GM12878 (cell line): ENCODE measurements at regions not wholly inside any gene's neighbourhood (a gene's known extent, or its start where the extent isn't known, plus 50 kb on each side); places are given as distances from the start of the nearest gene placed in this dataset.

Experiments used
- ATAC-seq: fragments of 200-7000 bp; cut with Tn5 transposase; 3 replicates; pipeline ENCODE4 v1.9.1; 2020; ENCODE audit warnings: mild to moderate bottlenecking, moderate library complexity
- BruUV-seq: library from RNA; stranded (reverse); fragments of 400-500 nt; replicated peaks from 2 replicates; lab custom pipeline; 2021; lab: Mats Ljungman, UMichigan
- CTCF ChIA-PET: fragments of 300-600 bp; sonication (Branson Sonifier 250); formaldehyde crosslinking; extraction: SDS; loops from one replicate; lab custom pipeline; 2021; ENCODE audit warnings: inconsistent platforms; lab: Yijun Ruan, JAX
- POLR2A ChIA-PET: fragments of 350-600 bp; formaldehyde crosslinking; extraction: SDS; loops from one replicate; lab custom pipeline; 2021; ENCODE audit warnings: inconsistent platforms; lab: Charles Lee
- RAD21 ChIA-PET: fragments of 300-600 bp; sonication (Branson Sonifier 250); formaldehyde crosslinking; loops from one replicate; lab custom pipeline; 2023; ENCODE audit warnings: antibody characterized with exemption; ENCODE audit not compliant: unreplicated experiment; lab: Charles Lee
- SMC1A ChIA-PET: fragments of 300-600 bp; sonication (Branson Sonifier 250); formaldehyde crosslinking; loops from one replicate; lab custom pipeline; 2023; ENCODE audit not compliant: unreplicated experiment, uncharacterized antibody; lab: Charles Lee
- DNase-seq: peaks from one replicate; pipeline ENCODE4 v3.0.0-alpha.2; 2011; ENCODE audit warnings: low read depth, low spot score
- FAIRE-seq: peaks from 3 replicates; lab custom pipeline; 2011; peaks lifted over from hg19 to GRCh38; lab: Jason Lieb, UNC
- H2AFZ ChIP-seq: 2 replicates; pipeline ENCODE4 v1.6.0; 2011; ENCODE audit warnings: low read depth, low read length, control low read depth; ENCODE audit not compliant: control insufficient read depth
- H3K27ac ChIP-seq: 2 replicates; pipeline ENCODE4 v1.5.1; 2011; ENCODE audit warnings: control low read depth; ENCODE audit not compliant: control insufficient read depth, insufficient read depth
- H3K27me3 ChIP-seq, 2 experiments: replicated peaks in 1 of 2; 2 replicates each; pipeline versions ENCODE4 v1.6.0 to v1.6.1; 2011; ENCODE audit warnings: low read length in 1 of 2; ENCODE audit not compliant: control insufficient read depth in 2 of 2, insufficient read depth in 2 of 2
- H3K36me3 ChIP-seq, 2 experiments: 2 replicates each; pipeline ENCODE4 v1.5.1; 2011; ENCODE audit warnings: low read length in 1 of 2; ENCODE audit not compliant: control insufficient read depth in 2 of 2, insufficient read depth in 2 of 2
- H3K4me1 ChIP-seq: 2 replicates; pipeline ENCODE4 v1.6.1; 2011; ENCODE audit warnings: mild to moderate bottlenecking, low read length, moderate library complexity, mixed read lengths; ENCODE audit not compliant: control insufficient read depth, insufficient read depth
- H3K4me2 ChIP-seq: 2 replicates; pipeline ENCODE4 v1.6.0; 2011; ENCODE audit warnings: control low read depth; ENCODE audit not compliant: control insufficient read depth, insufficient read depth
- H3K4me3 ChIP-seq: fragments of 200-600 bp; sonication (generic); 2 replicates; pipeline ENCODE4 v1.5.1; 2016
- H3K79me2 ChIP-seq: 2 replicates; pipeline ENCODE4 v1.6.0; 2011; ENCODE audit warnings: low read length; ENCODE audit not compliant: control insufficient read depth, insufficient read depth
- H3K9ac ChIP-seq: 2 replicates; pipeline ENCODE4 v1.8.0; 2011; ENCODE audit warnings: low read length, control low read depth, mixed read lengths; ENCODE audit not compliant: control insufficient read depth, insufficient read depth
- H3K9me3 ChIP-seq: replicated peaks from 3 replicates; pipeline ENCODE4 v1.5.1; 2011; ENCODE audit warnings: mild to moderate bottlenecking, low read length; ENCODE audit not compliant: control insufficient read depth, insufficient read depth
- H4K20me1 ChIP-seq: 2 replicates; pipeline ENCODE4 v1.6.0; 2011; ENCODE audit not compliant: control insufficient read depth, insufficient read depth
- ASH2L ChIP-seq: fragments of 300-600, 200-600 bp; sonication (generic); IDR thresholded peaks from 2 replicates; pipeline ENCODE4 v1.6.1; 2017; ENCODE audit warnings: low read depth, mild to moderate bottlenecking, borderline replicate concordance
- CBX3 ChIP-seq: fragments of 200-600 bp; sonication (generic); IDR thresholded peaks from 2 replicates; pipeline ENCODE4 v1.6.1; 2016; ENCODE audit warnings: low read depth, borderline replicate concordance
- CEBPB ChIP-seq, 2 experiments: fragments of 150-350 bp in 1 of 2; IDR thresholded peaks; 2 replicates each; pipeline ENCODE4 v1.6.1; 2012 to 2014; ENCODE audit warnings: low read depth in 2 of 2, low read length in 2 of 2, borderline replicate concordance in 1 of 2, inconsistent platforms in 1 of 2
- CHD4 ChIP-seq: fragments of 200-600 bp; sonication (generic); IDR thresholded peaks from 2 replicates; pipeline ENCODE4 v1.6.1; 2016; ENCODE audit warnings: mild to moderate bottlenecking
- GABPA ChIP-seq: IDR thresholded peaks from 2 replicates; pipeline ENCODE4 v1.6.1; 2014; ENCODE audit warnings: antibody characterized with exemption, low read depth, mild to moderate bottlenecking, inconsistent platforms
- MEF2A ChIP-seq: IDR thresholded peaks from 2 replicates; pipeline ENCODE4 v1.6.1; 2011; ENCODE audit warnings: low read depth, mild to moderate bottlenecking, low read length, moderate library complexity; ENCODE audit not compliant: insufficient read depth
- NFIC ChIP-seq: IDR thresholded peaks from 2 replicates; pipeline ENCODE4 v1.6.1; 2012; ENCODE audit warnings: low read depth, mild to moderate bottlenecking, inconsistent platforms, low read length, moderate library complexity
- POLR2A ChIP-seq: IDR thresholded peaks from 2 replicates; pipeline ENCODE4 v1.6.1; 2011; ENCODE audit warnings: low read depth, mild to moderate bottlenecking, low read length
- SMAD1 ChIP-seq: fragments of 450-650 bp; IDR thresholded peaks from 2 replicates; pipeline ENCODE4 v1.6.1; 2018; ENCODE audit warnings: mild to moderate bottlenecking, low read depth; ENCODE audit not compliant: partially characterized antibody
- TCF7 ChIP-seq: IDR thresholded peaks from 2 replicates; pipeline ENCODE4 v1.6.1; 2014; ENCODE audit warnings: antibody characterized with exemption, borderline replicate concordance
- WGBS: methylation state at CpG from one replicate; pipeline ENCODE4 v1.1.6; 2016; ENCODE audit warnings: low lambda C conversion rate; ENCODE audit not compliant: insufficient replicate concordance, insufficient coverage; ENCODE audit errors: missing lambda C conversion rate; 5-methylcytosine and 5-hydroxymethylcytosine counted together
- in situ Hi-C: fragments of 300-500 bp; cut with MboI; formaldehyde crosslinking; loops from 9 replicates; pipeline ENCODE4 v1.14.3; 2018; ENCODE audit warnings: mixed read lengths
- intact Hi-C: fragments of 100-400 bp; cut with micrococcal nuclease; formaldehyde crosslinking; loops from one replicate; pipeline ENCODE4 v1.14.2; 2022; ENCODE audit not compliant: unreplicated experiment
- TF ChIP-seq, protein P1 (sequence below): fragments of 450-650 bp; IDR thresholded peaks from 2 replicates; pipeline ENCODE4 v1.6.1; 2017; ENCODE audit warnings: mild to moderate bottlenecking, moderate library complexity
- TF ChIP-seq, protein P2 (sequence below): IDR thresholded peaks from 2 replicates; pipeline ENCODE4 v1.6.1; 2012; ENCODE audit warnings: mild to moderate bottlenecking, low read depth, low read length

DNA sequence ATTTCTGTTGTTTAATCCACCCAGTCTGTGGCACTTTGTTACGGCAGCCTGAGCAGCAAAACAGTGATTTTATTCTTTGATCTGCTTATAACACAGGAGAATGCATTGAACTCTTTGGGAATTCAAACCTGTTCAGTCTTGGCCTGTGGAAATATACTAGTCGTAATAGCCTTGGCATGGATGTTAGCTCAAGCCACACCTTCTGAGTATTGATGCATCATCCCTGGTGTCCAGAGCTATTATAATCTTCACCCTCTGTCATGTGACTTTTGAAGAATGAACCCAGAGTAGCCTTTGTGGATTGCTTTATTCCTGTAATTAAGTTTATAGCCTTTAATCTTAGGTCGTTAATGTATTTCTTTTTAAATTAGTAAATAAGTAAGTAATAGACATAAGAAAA lies 50.8 kb upstream of the TEX48 start:
- Histone ChIP-seq H3K9ac (no peak overlapping the region), H3K27ac (no peak overlapping the region), H3K4me2 (no peak overlapping the region), H3K79me2 (no peaks in the 10 kb centered on the region), H3K9me3 (no peaks in the 10 kb centered on the region; the same call in 2 of the 3 replicates), H3K4me1 (no peaks in the 10 kb centered on the region), H4K20me1 (no peaks in the 10 kb centered on the region), H3K27me3 (peaks cover 1 to 3% of the 10 kb centered on the region in 2 experiments; a peak in 2 of 4 replicates), H3K4me3 (no peak overlapping the region), H3K36me3 (no peaks in the 10 kb centered on the region), H2AFZ (no peak overlapping the region)
- no peak for ATAC-seq
- intact Hi-C loops: no loop called here
- no TSS peak for BruUV-seq
- FAIRE-seq: no peak
- 38% methylated on average over 3 of the region's 3 CpGs for WGBS
- CTCF ChIA-PET: interaction anchor here (0.8 to 2.7 kb wide), 3 partner anchors 51 to 282 kb away, joined by 3 to 11 read pairs (median 6); partner anchors contain the start of gene TEX48
- RAD21 ChIA-PET: interaction anchor here (1.4 kb wide), 1 partner anchor 52 kb away, joined by 4 read pairs; no protein-coding TSS in a partner anchor
- no peak for DNase-seq
- SMC1A ChIA-PET: interaction anchor here (1.1 to 1.7 kb wide), 5 partner anchors 10 to 174 kb away, joined by 3 to 5 read pairs (median 3); no protein-coding TSS in a partner anchor
- TF ChIP-seq TCF7 (no peak), MEF2A (no peak), ASH2L (no peak), SMAD1 (no peak), POLR2A (no peak), CBX3 (no peak), NFIC (no peak), GABPA (no peak), CHD4 (no peak), CEBPB (IDR thresholded peaks at IDR 0.05; ENCODE audit: borderline replicate concordance in 1 of 2, low read depth in 2 of 2, low read length in 2 of 2) (no peak)
- TF ChIP-seq, protein P1, sequence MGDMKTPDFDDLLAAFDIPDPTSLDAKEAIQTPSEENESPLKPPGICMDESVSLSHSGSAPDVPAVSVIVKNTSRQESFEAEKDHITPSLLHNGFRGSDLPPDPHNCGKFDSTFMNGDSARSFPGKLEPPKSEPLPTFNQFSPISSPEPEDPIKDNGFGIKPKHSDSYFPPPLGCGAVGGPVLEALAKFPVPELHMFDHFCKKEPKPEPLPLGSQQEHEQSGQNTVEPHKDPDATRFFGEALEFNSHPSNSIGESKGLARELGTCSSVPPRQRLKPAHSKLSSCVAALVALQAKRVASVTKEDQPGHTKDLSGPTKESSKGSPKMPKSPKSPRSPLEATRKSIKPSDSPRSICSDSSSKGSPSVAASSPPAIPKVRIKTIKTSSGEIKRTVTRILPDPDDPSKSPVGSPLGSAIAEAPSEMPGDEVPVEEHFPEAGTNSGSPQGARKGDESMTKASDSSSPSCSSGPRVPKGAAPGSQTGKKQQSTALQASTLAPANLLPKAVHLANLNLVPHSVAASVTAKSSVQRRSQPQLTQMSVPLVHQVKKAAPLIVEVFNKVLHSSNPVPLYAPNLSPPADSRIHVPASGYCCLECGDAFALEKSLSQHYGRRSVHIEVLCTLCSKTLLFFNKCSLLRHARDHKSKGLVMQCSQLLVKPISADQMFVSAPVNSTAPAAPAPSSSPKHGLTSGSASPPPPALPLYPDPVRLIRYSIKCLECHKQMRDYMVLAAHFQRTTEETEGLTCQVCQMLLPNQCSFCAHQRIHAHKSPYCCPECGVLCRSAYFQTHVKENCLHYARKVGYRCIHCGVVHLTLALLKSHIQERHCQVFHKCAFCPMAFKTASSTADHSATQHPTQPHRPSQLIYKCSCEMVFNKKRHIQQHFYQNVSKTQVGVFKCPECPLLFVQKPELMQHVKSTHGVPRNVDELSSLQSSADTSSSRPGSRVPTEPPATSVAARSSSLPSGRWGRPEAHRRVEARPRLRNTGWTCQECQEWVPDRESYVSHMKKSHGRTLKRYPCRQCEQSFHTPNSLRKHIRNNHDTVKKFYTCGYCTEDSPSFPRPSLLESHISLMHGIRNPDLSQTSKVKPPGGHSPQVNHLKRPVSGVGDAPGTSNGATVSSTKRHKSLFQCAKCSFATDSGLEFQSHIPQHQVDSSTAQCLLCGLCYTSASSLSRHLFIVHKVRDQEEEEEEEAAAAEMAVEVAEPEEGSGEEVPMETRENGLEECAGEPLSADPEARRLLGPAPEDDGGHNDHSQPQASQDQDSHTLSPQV: no peak
- TF ChIP-seq, protein P2, sequence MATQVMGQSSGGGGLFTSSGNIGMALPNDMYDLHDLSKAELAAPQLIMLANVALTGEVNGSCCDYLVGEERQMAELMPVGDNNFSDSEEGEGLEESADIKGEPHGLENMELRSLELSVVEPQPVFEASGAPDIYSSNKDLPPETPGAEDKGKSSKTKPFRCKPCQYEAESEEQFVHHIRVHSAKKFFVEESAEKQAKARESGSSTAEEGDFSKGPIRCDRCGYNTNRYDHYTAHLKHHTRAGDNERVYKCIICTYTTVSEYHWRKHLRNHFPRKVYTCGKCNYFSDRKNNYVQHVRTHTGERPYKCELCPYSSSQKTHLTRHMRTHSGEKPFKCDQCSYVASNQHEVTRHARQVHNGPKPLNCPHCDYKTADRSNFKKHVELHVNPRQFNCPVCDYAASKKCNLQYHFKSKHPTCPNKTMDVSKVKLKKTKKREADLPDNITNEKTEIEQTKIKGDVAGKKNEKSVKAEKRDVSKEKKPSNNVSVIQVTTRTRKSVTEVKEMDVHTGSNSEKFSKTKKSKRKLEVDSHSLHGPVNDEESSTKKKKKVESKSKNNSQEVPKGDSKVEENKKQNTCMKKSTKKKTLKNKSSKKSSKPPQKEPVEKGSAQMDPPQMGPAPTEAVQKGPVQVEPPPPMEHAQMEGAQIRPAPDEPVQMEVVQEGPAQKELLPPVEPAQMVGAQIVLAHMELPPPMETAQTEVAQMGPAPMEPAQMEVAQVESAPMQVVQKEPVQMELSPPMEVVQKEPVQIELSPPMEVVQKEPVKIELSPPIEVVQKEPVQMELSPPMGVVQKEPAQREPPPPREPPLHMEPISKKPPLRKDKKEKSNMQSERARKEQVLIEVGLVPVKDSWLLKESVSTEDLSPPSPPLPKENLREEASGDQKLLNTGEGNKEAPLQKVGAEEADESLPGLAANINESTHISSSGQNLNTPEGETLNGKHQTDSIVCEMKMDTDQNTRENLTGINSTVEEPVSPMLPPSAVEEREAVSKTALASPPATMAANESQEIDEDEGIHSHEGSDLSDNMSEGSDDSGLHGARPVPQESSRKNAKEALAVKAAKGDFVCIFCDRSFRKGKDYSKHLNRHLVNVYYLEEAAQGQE: no peak
- POLR2A ChIA-PET: no interaction called here
- in situ Hi-C loops: loop anchor here (10.0 kb wide), 1 partner anchor 792 kb away; no protein-coding TSS in a partner anchor
